ENCODE measurements at regions not wholly inside any gene's neighbourhood (a gene's known extent, or its start where the extent isn't known, plus 50 kb on each side); places are given as distances from the start of the nearest gene placed in this dataset.
"Not testable (repeated sequence)": the region's sequence is repeated elsewhere in the genome, so short reads cannot be mapped to it uniquely, and the experiment has no call there.

DNA sequence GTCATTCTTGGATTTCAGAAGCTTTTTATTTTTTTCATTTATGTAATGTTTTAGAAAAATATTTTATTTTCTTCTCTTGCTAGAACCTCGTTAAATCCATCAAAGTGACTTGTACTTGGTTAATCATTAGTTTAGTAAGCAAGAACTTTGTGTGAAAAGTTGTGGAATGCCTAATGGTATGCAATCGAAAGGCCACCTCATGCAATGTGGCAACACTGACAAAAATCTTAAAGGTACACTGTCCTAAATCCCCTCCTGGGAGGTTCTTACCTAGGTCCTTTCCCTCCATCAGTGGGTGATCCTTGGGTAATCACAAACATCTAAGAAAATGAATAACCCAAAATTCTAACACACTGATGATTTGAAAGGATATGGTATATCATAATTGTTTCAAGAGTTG is 304.2 kb downstream of the DNAH5 start:
- ATAC-seq (no peak), DNase-seq (ENCODE audit: missing footprints) (no peak)
- intact Hi-C loops (cut with DNase I), result no loop called here

DNA sequence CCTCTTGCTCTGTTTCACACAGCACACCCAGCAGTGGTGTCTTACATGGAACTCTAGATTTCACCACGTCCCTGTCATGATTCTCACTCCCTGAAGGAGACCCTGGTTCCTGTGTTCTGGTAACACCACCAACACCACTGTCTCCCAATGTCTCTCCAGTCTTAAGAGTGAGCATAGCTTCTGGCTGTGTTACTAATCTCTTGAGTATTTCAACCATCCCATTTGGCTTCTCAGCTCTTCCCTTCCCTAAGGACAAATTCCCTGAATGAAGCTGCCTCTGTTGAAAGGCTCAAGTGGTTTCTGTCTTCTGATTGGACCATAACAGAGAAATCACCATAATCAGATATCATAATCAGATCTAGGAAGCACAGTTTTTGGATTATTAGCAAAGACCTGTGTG is 311.8 kb downstream of the DNAH5 start:
- ATAC-seq (no peak), DNase-seq (ENCODE audit: missing footprints) (no peak)
- intact Hi-C loops (cut with DNase I), result no loop called here

DNA sequence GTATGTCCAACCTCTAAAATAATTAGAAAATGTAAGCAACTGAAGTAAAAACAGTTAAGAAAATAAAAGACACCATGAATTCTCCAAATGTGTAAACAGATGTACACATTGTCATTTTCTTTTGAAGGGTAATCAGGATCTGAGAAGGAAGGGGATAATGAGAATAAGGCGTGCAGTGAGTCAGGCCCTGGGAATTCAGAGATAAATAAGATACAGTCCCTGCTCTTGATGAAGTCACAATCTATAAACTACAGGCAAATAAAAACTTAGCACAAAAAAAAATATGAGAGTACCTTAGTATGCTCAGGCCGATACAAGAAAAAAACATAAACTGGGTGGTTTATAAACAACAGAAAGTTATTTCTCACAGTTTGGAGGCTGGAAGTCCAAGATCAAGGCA is 315.3 kb downstream of the DNAH5 start:
- no peak for ATAC-seq
- intact Hi-C loops (cut with DNase I), result no loop called here
- DNase-seq (ENCODE audit: missing footprints), result no peak

DNA sequence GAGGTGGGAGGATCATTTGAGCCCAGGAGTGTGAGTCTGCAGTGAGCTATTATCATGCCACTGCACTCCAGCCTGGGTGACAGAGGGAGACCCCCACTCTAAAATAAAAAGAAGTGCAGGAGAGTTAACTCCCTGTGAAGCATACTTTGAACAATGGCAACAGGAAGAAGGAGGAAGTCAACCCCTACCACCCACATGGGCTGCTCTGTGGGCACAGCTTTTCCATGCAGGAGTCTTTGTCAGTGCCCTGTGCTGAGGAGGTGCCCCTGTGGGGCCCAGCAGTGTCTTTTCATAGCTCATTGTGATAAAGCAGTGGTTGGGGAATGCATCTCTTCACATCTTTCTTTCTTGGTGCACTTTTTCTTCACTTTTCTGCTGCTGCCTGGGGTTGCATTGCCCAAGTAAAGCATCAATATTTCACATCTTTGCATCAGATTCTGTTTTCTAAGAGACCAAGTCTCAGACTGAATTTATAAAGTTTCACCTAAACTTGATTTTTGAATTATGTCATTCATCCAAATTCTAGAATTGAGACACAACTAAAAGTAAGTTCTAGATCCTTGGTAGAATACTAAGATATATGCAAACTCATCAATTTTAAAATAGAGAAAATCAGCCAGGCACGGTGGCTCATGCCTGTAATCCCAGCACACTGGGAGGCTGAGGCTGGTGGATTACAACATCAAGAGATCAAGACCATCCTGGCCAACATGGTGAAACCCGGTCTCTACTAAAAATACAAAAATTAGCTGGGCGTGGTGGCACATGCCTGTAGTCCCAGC is 316.6 kb downstream of the DNAH5 start:
- no peak for ATAC-seq
- intact Hi-C loops (cut with DNase I), result no loop called here
- no peak for DNase-seq (ENCODE audit: missing footprints)

DNA sequence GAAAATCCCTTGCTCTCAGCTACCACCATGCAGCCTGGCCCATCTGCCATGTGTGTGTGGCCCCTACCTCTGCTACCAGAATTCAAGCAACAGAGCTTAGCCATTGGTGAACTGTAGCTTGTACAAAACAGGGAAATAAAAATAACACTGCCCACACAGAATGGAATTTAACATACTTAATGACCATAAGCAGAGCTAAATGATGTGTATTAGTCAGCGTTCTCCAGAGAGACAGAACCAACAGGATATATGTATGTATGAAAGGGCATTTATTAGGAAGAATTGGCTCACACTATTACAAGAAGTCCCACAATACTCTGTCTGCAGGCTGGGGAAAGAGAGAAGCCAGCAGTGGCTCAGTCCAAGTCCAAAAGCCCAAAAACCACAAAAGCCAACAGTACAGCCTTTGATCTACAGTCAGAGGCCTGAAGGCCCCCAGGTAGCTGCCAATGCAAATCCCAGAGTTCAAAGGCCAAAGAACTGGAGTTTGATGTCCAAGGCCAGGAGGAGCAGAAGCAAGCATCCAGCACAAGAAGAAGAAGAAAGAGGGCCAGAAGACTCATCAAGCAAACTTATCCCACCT is 318.8 kb downstream of the DNAH5 start:
- ATAC-seq, result no peak
- DNase-seq (ENCODE audit: missing footprints), result no peak
- intact Hi-C loops (cut with DNase I), result no loop called here

DNA sequence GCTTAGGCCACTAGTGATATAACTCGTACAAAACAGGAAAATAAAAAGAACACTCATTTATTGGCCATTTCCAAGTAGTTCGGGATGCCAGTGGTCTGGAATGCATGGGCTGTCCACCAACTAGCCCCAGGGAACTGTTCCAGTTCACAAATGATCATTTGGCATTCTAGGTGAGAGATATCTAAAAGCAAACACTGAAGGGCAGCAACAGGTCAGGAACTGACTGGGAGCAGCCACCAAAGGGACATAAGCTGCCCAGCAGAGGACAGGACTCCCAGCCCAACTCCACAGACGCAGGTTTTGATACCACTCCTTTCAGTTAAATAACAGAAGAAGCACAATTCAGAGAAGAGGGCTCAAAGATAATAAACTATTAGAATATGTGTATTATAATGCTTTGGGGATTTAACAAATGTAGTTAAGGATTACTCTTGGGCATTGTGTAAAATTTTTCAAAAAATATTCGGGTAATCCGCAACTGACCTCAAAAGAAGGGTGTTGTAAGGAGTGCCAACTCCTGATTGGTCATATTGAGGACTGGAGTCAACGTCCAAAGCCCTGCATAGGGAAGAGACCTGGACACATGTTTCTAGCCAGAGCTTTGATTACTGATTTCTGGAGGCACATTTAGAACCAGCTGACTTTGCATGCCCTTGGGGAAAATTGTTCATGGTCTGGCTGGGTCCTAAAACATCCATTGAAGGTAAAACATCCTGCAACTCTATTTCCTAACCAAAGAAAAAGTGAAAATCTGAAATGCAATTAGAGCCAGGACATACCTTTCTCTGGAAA is 320.0 kb downstream of the DNAH5 start:
- DNase-seq (ENCODE audit: missing footprints), result no peak
- ATAC-seq, result no peak
- intact Hi-C loops (cut with DNase I), result no loop called here

DNA sequence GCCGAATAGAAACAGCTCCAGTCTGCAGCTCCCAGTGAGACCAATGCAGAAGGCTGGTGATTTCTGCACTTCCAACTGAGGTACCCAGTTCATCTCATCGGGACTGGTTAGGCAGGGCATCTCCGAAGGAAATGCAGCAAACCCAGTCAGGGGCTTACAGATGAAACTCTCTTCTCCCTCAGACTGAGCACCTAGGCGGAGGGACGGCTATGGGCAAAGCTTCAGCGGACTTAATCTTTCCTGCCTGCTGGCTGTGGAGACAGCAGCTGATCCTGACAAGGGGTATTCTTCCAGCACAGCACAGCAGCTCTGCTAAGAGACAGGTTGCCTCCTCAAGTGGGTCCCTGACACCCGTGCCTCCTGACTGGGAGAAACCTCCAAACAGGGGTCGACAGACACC is 330.9 kb downstream of the DNAH5 start:
- intact Hi-C loops (cut with DNase I), result no loop called here
- ATAC-seq, result no peak

DNA sequence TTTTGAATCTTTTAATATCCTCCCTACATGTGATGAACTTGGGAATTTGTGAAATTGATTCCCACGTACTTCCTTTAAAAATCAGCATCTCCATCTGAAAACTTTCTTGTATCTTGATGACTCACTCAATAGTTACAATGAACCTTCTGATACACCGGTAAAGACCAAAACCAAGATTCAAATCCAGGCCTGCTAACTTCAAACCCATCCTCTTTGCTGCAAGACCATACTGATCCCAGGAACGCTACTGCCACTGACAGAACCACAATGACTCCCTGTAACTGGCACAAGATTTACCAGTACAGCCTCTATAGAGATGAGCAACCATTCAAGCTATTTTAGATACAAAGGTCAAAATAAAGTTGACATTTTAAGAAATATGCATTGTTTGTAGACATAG is 332.9 kb downstream of the DNAH5 start:
- DNase-seq (ENCODE audit: missing footprints) (no peak), ATAC-seq (no peak)
- intact Hi-C loops (cut with DNase I), result no loop called here

More for the DNA sequence above, 330.9 kb downstream of the DNAH5 start:
- peak; percentile 30 for DNase-seq (ENCODE audit: missing footprints)

DNA sequence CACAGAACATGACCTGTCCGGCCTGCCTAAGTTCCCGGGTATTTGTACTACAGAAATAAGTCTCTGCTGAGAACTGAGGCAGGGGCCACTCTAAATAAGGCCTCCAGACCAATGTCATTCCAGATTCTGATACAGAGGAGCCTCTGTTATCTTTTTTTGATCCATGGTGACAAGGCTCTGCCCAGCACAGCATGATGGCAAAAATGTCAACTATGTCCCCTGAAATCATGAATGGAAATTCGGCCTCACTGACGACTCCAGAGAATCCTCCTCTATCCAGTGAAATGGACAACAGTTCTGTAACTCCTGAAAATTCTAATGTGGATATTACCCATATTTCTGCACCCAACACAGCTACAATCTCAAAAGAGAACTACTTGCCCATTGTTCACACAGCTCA is 335.0 kb downstream of the DNAH5 start:
- intact Hi-C loops (cut with DNase I), result no loop called here
- DNase-seq (ENCODE audit: missing footprints) (no peak), ATAC-seq (no peak)

DNA sequence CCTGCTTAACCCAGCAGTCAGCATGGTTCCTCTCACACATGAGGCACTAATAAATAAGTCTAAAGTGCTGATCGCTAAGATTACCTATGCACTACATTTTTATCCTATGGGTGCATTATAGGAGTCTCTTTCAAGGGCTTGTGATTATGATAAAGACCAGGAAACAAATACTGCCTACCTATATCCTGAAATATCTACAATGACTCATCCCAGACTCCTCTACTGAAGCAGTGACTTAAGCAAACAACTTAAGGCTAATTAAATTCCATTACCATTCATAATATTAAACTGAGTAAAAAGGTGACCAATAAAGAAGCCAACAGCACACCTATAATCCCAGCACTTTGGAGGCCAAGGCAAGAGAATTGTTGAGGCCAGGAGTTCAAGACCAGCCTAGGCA is 338.4 kb downstream of the DNAH5 start:
- DNase-seq (ENCODE audit: missing footprints), result no peak

DNA sequence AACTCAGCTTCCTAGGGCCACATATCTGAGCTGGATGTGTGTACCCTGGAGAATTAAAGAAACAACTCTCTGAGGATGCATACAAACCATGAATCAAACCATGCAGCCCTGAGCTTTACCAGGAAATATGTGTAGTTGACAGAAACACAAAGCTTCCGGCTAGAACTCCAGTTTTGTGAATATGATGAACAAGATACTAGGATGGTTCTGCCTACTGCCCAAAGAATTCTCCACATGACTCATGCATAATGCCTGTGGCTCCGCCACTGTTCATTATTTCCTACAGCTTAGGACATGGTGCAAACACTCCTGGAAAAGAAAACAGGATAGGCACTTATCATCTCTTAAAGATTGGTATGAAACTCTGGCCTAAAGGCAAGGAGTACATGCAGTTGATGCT is 343.4 kb downstream of the DNAH5 start:
- ATAC-seq (no peak), DNase-seq (ENCODE audit: missing footprints) (no peak)
- intact Hi-C loops (cut with DNase I), result no loop called here

More for the DNA sequence above, 338.4 kb downstream of the DNAH5 start:
- intact Hi-C loops (cut with DNase I), result no loop called here
- no peak for ATAC-seq

DNA sequence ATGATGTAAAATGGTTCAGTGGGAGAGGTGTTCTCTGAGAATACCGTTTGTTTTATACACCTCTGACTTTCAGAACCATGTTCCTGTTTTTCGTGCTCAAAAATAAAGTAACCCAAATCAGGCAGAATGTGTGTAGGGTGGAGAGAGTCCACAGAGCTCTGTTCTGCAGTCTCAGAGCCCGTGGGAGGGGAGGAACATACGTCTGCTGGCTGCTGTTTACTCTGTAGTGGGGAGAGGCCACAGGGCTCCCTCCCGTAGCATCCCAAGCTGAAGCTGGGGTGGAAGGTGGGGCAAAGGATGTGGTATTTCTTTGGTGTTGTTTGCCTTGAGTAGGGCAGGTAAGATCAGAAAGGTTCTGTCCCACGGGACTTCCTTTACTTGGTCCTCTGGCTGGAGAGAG is 348.5 kb downstream of the DNAH5 start:
- ATAC-seq (no peak), DNase-seq (ENCODE audit: missing footprints) (no peak)
- intact Hi-C loops (cut with DNase I), result no loop called here

DNA sequence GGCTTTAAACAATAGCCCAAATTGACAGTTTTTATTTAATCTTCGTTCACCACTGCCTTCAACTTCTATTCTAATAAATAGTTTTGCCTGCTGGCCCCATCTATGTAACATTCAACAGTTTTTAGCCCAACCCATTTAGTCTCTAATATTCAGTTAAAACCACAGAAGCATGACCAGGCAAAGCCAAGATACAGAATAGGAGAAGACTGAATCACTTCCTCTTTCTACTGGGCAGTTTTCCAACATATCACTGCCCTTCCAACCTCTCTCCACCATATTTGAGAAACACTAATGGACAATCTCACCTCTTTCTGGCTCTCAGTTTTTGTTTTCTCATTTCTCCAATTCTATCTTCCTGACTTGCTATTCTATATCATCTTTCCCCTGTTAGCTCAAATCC is 352.9 kb downstream of the DNAH5 start:
- DNase-seq (ENCODE audit: missing footprints) (no peak), ATAC-seq (no peak)
- intact Hi-C loops (cut with DNase I), result no loop called here

DNA sequence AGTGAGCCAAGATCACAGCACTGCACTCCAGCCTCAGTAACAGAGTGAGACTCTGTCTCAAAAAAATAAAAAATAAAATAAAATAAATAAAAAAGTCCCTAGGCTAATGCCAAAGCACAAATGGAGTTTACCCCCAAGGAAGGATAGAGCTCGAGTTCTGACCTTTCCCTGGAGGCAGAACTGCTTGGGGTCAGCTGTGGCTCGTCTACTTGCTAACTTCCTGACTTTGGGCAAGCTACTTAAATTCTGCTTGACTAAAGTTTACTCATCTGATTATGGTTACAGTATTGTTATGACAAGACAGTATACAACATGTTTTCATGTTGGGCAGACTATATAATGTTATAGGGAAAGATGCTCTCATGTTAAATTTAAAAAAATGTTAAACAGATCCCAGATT is 359.2 kb downstream of the DNAH5 start:
- ATAC-seq (no peak), DNase-seq (ENCODE audit: missing footprints) (no peak)
- intact Hi-C loops (cut with DNase I), result no loop called here

DNA sequence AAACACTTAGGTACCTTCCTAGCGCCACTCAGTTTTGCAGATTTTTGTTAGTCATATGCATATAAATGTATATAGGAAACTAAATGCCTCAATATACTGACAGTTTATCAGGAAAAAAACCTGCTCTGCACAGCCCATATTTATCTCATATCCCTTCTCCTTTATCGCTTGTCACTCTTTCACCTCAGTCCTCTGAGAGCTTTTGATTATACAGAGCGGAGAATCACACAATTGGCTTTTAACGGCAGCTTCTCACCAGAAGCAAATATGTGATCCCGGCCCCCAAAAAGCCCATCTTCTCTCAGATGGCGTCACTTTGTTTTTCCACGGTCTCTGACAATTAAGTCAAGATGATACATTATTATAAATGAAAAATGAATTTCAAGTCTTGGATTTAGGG is 362.6 kb downstream of the DNAH5 start:
- intact Hi-C loops (cut with DNase I), result no loop called here
- DNase-seq (ENCODE audit: missing footprints) (no peak), ATAC-seq (no peak)

DNA sequence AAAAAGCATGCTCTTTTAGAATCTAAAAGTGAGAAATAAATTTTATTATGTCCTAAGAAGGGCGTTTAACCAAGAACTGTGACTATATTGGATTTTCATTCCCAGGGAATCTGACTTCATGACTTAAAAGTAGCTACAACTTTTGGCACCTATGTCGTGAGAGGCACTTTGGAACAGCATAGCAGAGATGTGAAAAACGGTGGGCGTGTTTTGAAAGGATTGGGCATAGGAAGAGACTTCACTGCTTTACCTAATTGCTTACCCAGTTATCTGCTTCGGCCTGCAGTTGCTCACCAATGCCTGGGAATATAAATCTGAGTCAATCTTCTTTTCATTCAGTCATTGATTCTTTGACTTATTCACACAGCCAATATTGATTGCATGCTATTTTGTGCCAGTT is 363.4 kb downstream of the DNAH5 start:
- ATAC-seq, result no peak
- intact Hi-C loops (cut with DNase I), result no loop called here
- DNase-seq (ENCODE audit: missing footprints), result no peak

DNA sequence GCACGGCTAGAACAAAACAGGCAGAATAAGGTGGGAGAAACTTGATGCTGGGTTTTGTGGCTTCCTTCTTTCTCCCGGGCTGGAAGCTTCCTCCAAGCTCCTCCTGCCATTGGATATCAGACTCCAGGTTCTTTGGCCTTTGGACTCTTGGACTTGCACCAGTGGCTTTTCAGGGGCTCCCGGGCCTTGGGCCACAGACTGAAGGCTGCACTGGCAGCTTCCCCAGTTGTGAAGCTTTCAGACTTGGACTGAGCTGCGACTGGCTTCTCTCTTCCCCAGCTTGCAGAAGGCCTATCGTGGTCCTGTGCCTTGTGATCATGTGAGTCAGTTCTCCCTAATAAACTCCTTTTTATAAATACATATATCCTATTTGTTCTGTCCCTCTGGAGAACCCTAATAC is 364.4 kb downstream of the DNAH5 start:
- no peak for DNase-seq (ENCODE audit: missing footprints)
- no peak for ATAC-seq
- intact Hi-C loops (cut with DNase I), result no loop called here

DNA sequence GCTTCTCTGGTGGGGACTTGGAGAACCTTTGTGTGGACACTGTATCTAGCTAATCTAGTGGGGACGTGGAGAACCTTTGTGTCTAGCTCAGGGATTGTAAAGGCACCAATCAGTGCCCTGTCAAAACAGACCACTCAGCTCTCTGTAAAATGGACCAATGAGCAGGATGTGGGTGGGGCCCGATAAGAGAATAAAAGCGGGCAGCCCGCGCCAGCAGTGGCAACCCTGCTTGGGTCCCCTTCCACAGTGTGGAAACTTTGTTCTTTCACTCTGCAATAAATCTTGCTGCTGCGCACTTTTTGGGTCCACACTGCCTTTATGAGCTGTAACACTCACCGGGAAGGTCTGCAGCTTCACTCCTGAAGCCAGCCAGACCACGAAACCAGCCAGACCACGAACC is 365.4 kb downstream of the DNAH5 start:
- DNase-seq (ENCODE audit: missing footprints); intact Hi-C loops (cut with DNase I); ATAC-seq: not testable (repeated sequence)

DNA sequence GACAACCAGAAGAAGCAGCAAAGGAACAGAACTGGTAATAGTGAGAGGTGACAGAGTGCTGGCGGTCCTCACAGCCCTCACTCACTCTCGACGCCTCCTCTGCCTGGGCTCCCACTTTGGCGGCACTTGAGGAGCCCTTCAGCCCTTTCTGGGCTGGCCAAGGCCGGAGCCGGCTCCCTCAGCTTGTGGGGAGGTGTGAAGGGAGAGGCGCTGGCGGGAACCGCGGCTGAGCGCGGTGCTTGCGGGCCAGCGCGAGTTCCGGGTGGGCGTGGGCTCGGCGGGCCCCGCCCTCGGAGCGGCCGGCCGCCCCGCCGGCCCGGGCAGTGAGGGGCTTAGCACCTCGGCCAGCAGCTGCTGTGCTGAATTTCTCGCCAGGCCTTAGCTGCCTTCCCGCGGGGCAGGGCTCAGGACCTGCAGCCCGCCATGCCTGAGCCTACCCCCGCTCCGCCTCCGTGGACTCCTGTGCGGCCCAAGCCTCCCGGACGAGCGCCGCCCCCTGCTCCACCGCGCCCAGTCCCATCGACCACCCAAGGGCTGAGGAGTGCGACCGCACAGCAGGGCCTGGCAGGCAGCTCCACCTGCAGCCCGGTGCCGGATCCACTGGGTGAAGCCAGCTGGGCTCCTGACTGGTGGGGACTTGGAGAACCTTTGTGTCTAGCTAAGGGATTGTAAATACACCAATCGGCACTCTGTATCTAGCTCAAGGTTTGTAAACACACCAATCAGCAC is 366.0 kb downstream of the DNAH5 start:
- intact Hi-C loops (cut with DNase I); ATAC-seq; DNase-seq (ENCODE audit: missing footprints): not testable (repeated sequence)
